Small intestine (tissue), 7 donors: ENCODE measurements at regions not wholly inside any gene's neighbourhood (a gene's known extent, or its start where the extent isn't known, plus 50 kb on each side); places are given as distances from the start of the nearest gene placed in this dataset.
"Not testable (repeated sequence)": the region's sequence is repeated elsewhere in the genome, so short reads cannot be mapped to it uniquely, and the experiment has no call there.

Source experiments
- DNase-seq, 2 donors: peaks; one replicate each; pipeline versions ENCODE4 v3.0.0 to v3.0.0-alpha.2; 2013
- FAIRE-seq: peaks from 2 replicates; lab custom pipeline; 2012; peaks lifted over from hg19 to GRCh38; lab: Jason Lieb, UNC
- H3K27ac ChIP-seq, 3 donors: one replicate each; pipeline ENCODE4 v1.5.1; 2013; ENCODE audit warnings: low read length in 2 of 3, mild to moderate bottlenecking in 2 of 3, control low read depth in 1 of 3, inconsistent platforms in 1 of 3, low read depth in 1 of 3, moderate library complexity in 1 of 3
- H3K27me3 ChIP-seq, 3 donors: one replicate each; pipeline ENCODE4 v1.6.1; 2013; ENCODE audit warnings: low read length in 3 of 3, inconsistent platforms in 1 of 3; ENCODE audit not compliant: control insufficient read depth in 3 of 3, insufficient read depth in 3 of 3
- H3K36me3 ChIP-seq, 3 donors: one replicate each; pipeline ENCODE4 v1.6.1; 2013; ENCODE audit warnings: low read length in 3 of 3, inconsistent platforms in 1 of 3, low read depth in 1 of 3, mild to moderate bottlenecking in 1 of 3, moderate library complexity in 1 of 3; ENCODE audit not compliant: control insufficient read depth in 3 of 3, insufficient read depth in 2 of 3
- H3K4me1 ChIP-seq, 3 donors: one replicate each; pipeline ENCODE4 v1.6.1; 2013; ENCODE audit warnings: low read length in 2 of 3, inconsistent platforms in 1 of 3, low read depth in 1 of 3, mild to moderate bottlenecking in 1 of 3, moderate library complexity in 1 of 3; ENCODE audit not compliant: control insufficient read depth in 3 of 3, insufficient read depth in 2 of 3
- H3K4me3 ChIP-seq, 3 donors: one replicate each; pipeline ENCODE4 v1.5.1; 2013; ENCODE audit warnings: low read length in 3 of 3, control low read depth in 1 of 3, inconsistent platforms in 1 of 3, low read depth in 1 of 3, mild to moderate bottlenecking in 1 of 3, moderate library complexity in 1 of 3
- H3K9me3 ChIP-seq, 2 donors: one replicate each; pipeline ENCODE4 v1.6.1; 2013; ENCODE audit warnings: low read depth in 1 of 2, low read length in 1 of 2; ENCODE audit not compliant: control insufficient read depth in 2 of 2, insufficient read depth in 1 of 2
- WGBS, 3 donors: extraction: QIAGEN DNeasy Blood & Tissue Kit; methylation state at CpG; one replicate each; pipeline ENCODE4 v1.1.7; 2013; 5-methylcytosine and 5-hydroxymethylcytosine counted together
- donor health status: healthy with polysubstance abuse.
- donor health status: control.
- donor health status: control.
- donor health status: Bipolar disorder and iron deficiency.
- donor health status: healthy.

GRCh38 chr10:28906011-28906411 lies 228.7 kb downstream of the BAMBI start:
- no peaks in the 10 kb centered on the region for H3K27me3 ChIP-seq
- H3K9me3 ChIP-seq: peaks cover 0 to 3% of the 10 kb centered on the region in 2 donors
- no peaks in the 10 kb centered on the region for H3K36me3 ChIP-seq
- H3K4me1 ChIP-seq: peaks cover 0 to 7% (median 0%) of the 10 kb centered on the region in 3 donors
- DNase-seq (no peak), FAIRE-seq (no peak)
- WGBS, 3 donors: 39 to 66% (median 48%) methylated on average over 11 of the region's 11 CpGs
- no peak overlapping the region for H3K27ac ChIP-seq
- H3K4me3 ChIP-seq: no peak overlapping the region

- H3K27me3 ChIP-seq: no peaks in the 10 kb centered on the region
- H3K9me3 ChIP-seq: peaks cover 0 to 3% of the 10 kb centered on the region in 2 donors
- no peak overlapping the region for H3K4me3 ChIP-seq
- no peaks in the 10 kb centered on the region for H3K36me3 ChIP-seq
- H3K4me1 ChIP-seq: peaks cover 0 to 7% (median 0%) of the 10 kb centered on the region in 3 donors
- no peak overlapping the region for H3K27ac ChIP-seq
- DNase-seq (no peak), FAIRE-seq (no peak)
- 63 to 68% (median 66%) methylated on average over 4 of the region's 4 CpGs for WGBS, 3 donors
Observed at GRCh38 chr10:28906415-28906814, 229.1 kb downstream of the BAMBI start.

- H3K27ac ChIP-seq: no peak overlapping the region
- peaks cover 0 to 7% (median 0%) of the 10 kb centered on the region in 3 donors for H3K4me1 ChIP-seq
- DNase-seq: no peak
- FAIRE-seq: no peak
- H3K27me3 ChIP-seq: no peaks in the 10 kb centered on the region
- H3K36me3 ChIP-seq: no peaks in the 10 kb centered on the region
- 93 to 96% (median 93%) methylated on average over 3 of the region's 3 CpGs for WGBS, 3 donors
- H3K4me3 ChIP-seq: no peak overlapping the region
- peaks cover 0 to 3% of the 10 kb centered on the region in 2 donors for H3K9me3 ChIP-seq
Observed at GRCh38 chr10:28906934-28907333, 229.6 kb downstream of the BAMBI start.

- peaks cover 0 to 22% (median 0%) of the 10 kb centered on the region in 3 donors for H3K4me1 ChIP-seq
- peaks cover 0 to 5% of the 10 kb centered on the region in 2 donors for H3K9me3 ChIP-seq
- WGBS, 3 donors: 78 to 87% (median 84%) methylated on average over 5 of the region's 5 CpGs
- no peak for FAIRE-seq
- DNase-seq: no peak
- no peaks in the 10 kb centered on the region for H3K36me3 ChIP-seq
- no peak overlapping the region for H3K27ac ChIP-seq
- no peaks in the 10 kb centered on the region for H3K27me3 ChIP-seq
- no peak overlapping the region for H3K4me3 ChIP-seq
Observed at GRCh38 chr10:28909875-28910274, 232.6 kb downstream of the BAMBI start.

GRCh38 chr10:28910956-28911355 lies 233.6 kb downstream of the BAMBI start:
- no peak for FAIRE-seq
- no peak overlapping the region for H3K27ac ChIP-seq
- H3K9me3 ChIP-seq: peaks cover 0 to 5% of the 10 kb centered on the region in 2 donors

GRCh38 chr10:28911511-28911910 lies 234.2 kb downstream of the BAMBI start:
- 80 to 84% (median 81%) methylated on average over 8 of the region's 8 CpGs for WGBS, 3 donors
- H3K27ac ChIP-seq, H3K36me3 ChIP-seq, FAIRE-seq, H3K27me3 ChIP-seq, DNase-seq, H3K4me3 ChIP-seq, H3K9me3 ChIP-seq: not testable (repeated sequence)
- H3K4me1 ChIP-seq: peaks cover 0 to 32% (median 0%) of the 10 kb centered on the region in 3 donors

More at GRCh38 chr10:28910956-28911355, 233.6 kb downstream of the BAMBI start:
- 63 to 81% (median 72%) methylated on average over 3 of the region's 3 CpGs for WGBS, 3 donors
- Histone ChIP-seq H3K36me3 (no peaks in the 10 kb centered on the region), H3K4me3 (no peak overlapping the region), H3K4me1 (peaks cover 0 to 33% (median 0%) of the 10 kb centered on the region in 3 donors), H3K27me3 (no peaks in the 10 kb centered on the region)
- no peak for DNase-seq

DNA sequence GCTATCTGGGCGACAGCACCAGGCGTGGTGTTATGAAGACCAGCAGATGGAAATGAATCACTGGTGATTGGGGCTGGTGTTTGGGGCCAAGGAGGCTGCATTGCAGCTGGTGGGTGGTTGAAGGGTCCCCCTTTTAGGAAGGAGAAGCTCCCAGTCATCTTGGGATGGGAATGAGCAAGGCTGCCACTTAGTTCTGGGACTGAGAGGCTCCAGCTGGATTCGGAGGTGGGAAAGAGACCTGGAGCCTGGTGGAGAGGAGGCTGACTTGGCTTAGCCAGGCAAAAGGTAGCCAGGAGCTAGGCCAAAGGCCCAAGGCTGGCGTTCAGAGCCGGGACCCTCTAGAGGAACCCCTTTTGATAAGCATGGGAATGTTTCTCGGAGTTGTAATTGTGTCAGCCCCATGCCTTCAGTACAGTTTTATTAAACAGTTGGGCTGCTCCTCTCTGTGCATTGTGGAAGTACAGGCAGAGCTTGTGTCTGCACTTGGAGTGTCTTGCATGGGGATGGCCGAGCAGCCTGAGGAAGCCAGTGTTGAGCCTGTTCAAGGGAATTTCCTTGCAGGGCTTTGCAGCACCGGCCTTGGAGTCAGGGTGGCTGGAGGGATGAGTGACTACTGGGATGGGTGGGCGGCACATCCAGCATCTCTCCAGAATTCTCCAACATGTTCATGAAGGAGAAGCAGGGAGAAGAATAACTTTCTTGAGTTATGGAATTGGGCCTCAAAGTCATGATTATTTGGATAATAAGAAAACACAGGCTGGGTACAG lies 234.9 kb downstream of the BAMBI start:
- WGBS, 3 donors: 90 to 92% (median 90%) methylated on average over 9 of the region's 9 CpGs
- no peak for FAIRE-seq

DNA sequence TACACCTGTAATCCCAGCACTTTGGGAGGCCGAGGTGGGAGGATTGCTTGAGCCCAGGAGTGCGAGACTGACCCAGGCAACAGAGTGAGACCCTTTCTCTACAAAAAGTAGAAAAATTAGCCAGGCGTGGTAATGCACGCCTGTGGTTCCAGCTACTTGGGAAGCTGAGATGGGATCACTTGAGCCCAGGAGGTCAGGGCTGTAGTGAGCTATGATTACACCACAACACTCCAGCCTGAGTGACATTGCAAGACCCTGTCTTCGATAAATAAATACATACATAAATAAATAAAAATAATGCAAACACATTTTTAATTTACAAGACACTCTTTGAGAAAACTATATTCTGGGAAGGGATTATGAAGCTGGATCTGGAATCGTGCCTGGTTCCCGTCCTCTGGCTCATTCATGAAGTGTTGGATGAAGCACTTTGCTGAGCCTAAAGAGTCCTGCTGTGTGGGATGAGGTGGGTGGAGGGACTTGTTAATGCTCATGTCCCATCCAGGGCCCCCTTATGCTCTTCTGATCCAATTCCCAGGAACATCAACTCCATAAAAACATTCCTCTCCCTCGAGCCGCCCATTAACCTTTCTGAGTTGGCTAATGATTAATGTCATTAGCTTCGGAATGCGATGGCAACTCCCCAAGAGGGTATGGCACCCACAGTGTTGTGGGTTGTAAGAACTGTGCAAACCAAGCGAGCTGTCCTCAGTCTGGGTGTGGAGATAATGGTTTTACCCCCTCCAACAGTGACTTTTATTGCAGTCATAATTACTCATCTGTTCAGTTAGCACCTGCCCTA lies 236.3 kb downstream of the BAMBI start:
- DNase-seq (peak; percentile 50 to 89), FAIRE-seq (no peak)
- peak overlapping the region in 1 of 3 donors; percentile 53 for H3K27ac ChIP-seq
- H3K9me3 ChIP-seq: peaks cover 0 to 2% of the 10 kb centered on the region in 2 donors
- H3K4me3 ChIP-seq: no peak overlapping the region
- whole genome bisulfite sequencing, 3 donors: 54 to 71% (median 58%) methylated on average over 12 of the region's 12 CpGs
- H3K27me3 ChIP-seq: no peaks in the 10 kb centered on the region
- H3K36me3 ChIP-seq: no peaks in the 10 kb centered on the region
- peaks cover 0 to 37% (median 0%) of the 10 kb centered on the region in 3 donors for H3K4me1 ChIP-seq

More for the DNA sequence above, 234.9 kb downstream of the BAMBI start:
- H3K27ac ChIP-seq: no peak overlapping the region
- no peak for DNase-seq
- no peak overlapping the region for H3K4me3 ChIP-seq
- peaks cover 0 to 5% of the 10 kb centered on the region in 2 donors for H3K9me3 ChIP-seq
- H3K36me3 ChIP-seq: no peaks in the 10 kb centered on the region
- no peaks in the 10 kb centered on the region for H3K27me3 ChIP-seq
- peaks cover 0 to 37% (median 0%) of the 10 kb centered on the region in 3 donors for H3K4me1 ChIP-seq
